DOHH2 (cell line): ENCODE measurements at regions not wholly inside any gene's neighbourhood (a gene's known extent, or its start where the extent isn't known, plus 50 kb on each side); places are given as distances from the start of the nearest gene placed in this dataset.

Experiments used
- H3F3A ChIP-seq: fragments of 200-600 bp; sonication (generic), shearing (Covaris generic); 2 replicates; pipeline ENCODE4 v1.6.0; 2016; ENCODE audit warnings: antibody characterized with exemption, mild to moderate bottlenecking; ENCODE audit not compliant: control insufficient read depth, insufficient read depth
- H3K27ac ChIP-seq: fragments of 200-600 bp; sonication (generic); 2 replicates; pipeline ENCODE4 v1.5.1; 2014; ENCODE audit warnings: low read depth, mild to moderate bottlenecking, low read length, moderate library complexity
- H3K27me3 ChIP-seq: fragments of 200-600 bp; sonication (generic); 2 replicates; pipeline ENCODE4 v1.6.1; 2014; ENCODE audit warnings: mild to moderate bottlenecking, low read length, mixed read lengths; ENCODE audit not compliant: control insufficient read depth
- H3K36me3 ChIP-seq: fragments of 200-600 bp; sonication (generic); 2 replicates; pipeline ENCODE4 v1.6.1; 2014; ENCODE audit warnings: mild to moderate bottlenecking, low read length, moderate library complexity, mixed read lengths; ENCODE audit not compliant: control insufficient read depth
- H3K4me1 ChIP-seq: fragments of 200-600 bp; sonication (generic); 2 replicates; pipeline ENCODE4 v1.6.1; 2014; ENCODE audit warnings: mild to moderate bottlenecking, low read length, mixed read lengths; ENCODE audit not compliant: control insufficient read depth
- H3K4me2 ChIP-seq: fragments of 200-600 bp; sonication (generic); 2 replicates; pipeline ENCODE4 v1.6.0; 2014; ENCODE audit warnings: mild to moderate bottlenecking, low read length, moderate library complexity
- H3K4me3 ChIP-seq: fragments of 200-600 bp; sonication (generic); 2 replicates; pipeline ENCODE4 v1.5.1; 2014; ENCODE audit warnings: mild to moderate bottlenecking, low read length, mixed read lengths
- H3K79me2 ChIP-seq: fragments of 200-600 bp; sonication (generic); 2 replicates; pipeline ENCODE4 v1.6.1; 2014; ENCODE audit warnings: mild to moderate bottlenecking, low read length, mixed read lengths; ENCODE audit not compliant: control insufficient read depth
- H3K9me2 ChIP-seq: fragments of 200-600 bp; sonication (generic); replicated peaks from 2 replicates; pipeline ENCODE4 v1.6.1; 2014; ENCODE audit warnings: mild to moderate bottlenecking, low read length, mixed read lengths; ENCODE audit not compliant: control insufficient read depth
- H3K9me3 ChIP-seq: fragments of 200-600 bp; sonication (generic); 2 replicates; pipeline ENCODE4 v1.6.1; 2014; ENCODE audit warnings: antibody characterized with exemption, low read length, mixed read lengths; ENCODE audit not compliant: control insufficient read depth, insufficient read depth
- H4K20me1 ChIP-seq: fragments of 200-600 bp; sonication (generic); 2 replicates; pipeline ENCODE4 v1.6.0; 2014; ENCODE audit warnings: low read depth, mild to moderate bottlenecking, antibody characterized with exemption, low read length, moderate library complexity; ENCODE audit not compliant: control insufficient read depth, insufficient read depth
- EZH2phosphoT487 ChIP-seq: fragments of 200-600 bp; sonication (generic); IDR thresholded peaks from 2 replicates; pipeline ENCODE4 v1.6.1; 2017; ENCODE audit warnings: borderline replicate concordance, mild to moderate bottlenecking, antibody characterized with exemption, low read length, moderate library complexity, mixed read lengths
- TF ChIP-seq, protein P1 (sequence below): fragments of 200-600 bp; sonication (generic); IDR thresholded peaks from one replicate; pipeline ENCODE4 v1.5.1; 2014; ENCODE audit warnings: antibody characterized with exemption, mild to moderate bottlenecking, low read depth, low read length; ENCODE audit not compliant: poor library complexity, severe bottlenecking

DNA sequence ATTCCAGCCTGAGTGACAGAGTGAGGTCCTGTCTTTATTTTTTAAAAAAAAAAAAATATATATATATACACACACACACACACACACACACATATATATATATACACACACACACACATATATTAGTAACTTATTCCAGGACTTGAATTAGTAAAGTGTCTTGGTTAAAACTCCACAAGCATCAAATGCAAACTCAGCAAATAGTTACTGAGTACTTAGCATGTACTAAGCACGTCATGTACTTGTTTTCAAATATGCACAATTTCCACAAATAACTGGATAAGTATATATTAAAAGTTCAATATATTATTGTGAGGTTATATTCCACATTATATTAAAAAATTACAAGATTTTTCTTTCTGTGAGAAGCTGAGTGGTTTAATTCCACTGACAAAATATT lies 304.7 kb downstream of the ZEB2 start:
- H3K4me1 ChIP-seq = peaks cover 23% of the 10 kb centered on the region
- H3K79me2 ChIP-seq = no peaks in the 10 kb centered on the region
- no peaks in the 10 kb centered on the region for H3K27me3 ChIP-seq
- no peaks in the 10 kb centered on the region for H3K9me2 ChIP-seq
- no peak overlapping the region for H3K4me3 ChIP-seq
- no peak for TF ChIP-seq EZH2phosphoT487
- TF ChIP-seq, protein P1, sequence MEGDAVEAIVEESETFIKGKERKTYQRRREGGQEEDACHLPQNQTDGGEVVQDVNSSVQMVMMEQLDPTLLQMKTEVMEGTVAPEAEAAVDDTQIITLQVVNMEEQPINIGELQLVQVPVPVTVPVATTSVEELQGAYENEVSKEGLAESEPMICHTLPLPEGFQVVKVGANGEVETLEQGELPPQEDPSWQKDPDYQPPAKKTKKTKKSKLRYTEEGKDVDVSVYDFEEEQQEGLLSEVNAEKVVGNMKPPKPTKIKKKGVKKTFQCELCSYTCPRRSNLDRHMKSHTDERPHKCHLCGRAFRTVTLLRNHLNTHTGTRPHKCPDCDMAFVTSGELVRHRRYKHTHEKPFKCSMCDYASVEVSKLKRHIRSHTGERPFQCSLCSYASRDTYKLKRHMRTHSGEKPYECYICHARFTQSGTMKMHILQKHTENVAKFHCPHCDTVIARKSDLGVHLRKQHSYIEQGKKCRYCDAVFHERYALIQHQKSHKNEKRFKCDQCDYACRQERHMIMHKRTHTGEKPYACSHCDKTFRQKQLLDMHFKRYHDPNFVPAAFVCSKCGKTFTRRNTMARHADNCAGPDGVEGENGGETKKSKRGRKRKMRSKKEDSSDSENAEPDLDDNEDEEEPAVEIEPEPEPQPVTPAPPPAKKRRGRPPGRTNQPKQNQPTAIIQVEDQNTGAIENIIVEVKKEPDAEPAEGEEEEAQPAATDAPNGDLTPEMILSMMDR = no peak
- no peaks in the 10 kb centered on the region for H3K9me3 ChIP-seq
- H3K4me2 ChIP-seq = no peak overlapping the region
- H3F3A ChIP-seq = no peaks in the 10 kb centered on the region
- H4K20me1 ChIP-seq = no peaks in the 10 kb centered on the region
- peaks cover 12% of the 10 kb centered on the region for H3K36me3 ChIP-seq
- no peak overlapping the region for H3K27ac ChIP-seq

DNA sequence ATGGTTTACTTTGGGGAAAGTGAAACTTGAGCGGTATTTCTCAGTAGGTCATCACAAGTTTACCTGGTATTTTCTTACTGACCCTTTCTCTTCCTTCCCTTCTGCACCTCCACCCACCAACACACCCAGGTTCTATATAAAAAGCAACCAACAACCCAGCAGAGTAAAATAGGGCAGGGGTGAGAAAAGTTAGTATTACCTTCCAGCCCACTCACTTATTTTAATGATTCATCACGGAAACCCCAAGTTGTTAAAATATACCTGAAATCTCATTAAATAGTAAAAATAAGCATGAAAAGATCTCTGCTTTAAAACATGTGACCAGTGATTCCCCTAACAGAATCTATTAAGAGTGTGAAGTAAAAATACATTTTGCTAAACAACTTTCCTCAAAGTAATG lies 306.1 kb downstream of the ZEB2 start:
- Histone ChIP-seq H3K9me2 (no peaks in the 10 kb centered on the region), H3K27ac (no peak overlapping the region), H3K4me1 (peaks cover 25% of the 10 kb centered on the region), H3K27me3 (no peaks in the 10 kb centered on the region), H3K4me3 (0 out of 2 replicates have a peak overlapping the region, but pooled peaks have one; percentile 14), H3K79me2 (no peaks in the 10 kb centered on the region), H3K9me3 (no peaks in the 10 kb centered on the region), H3K4me2 (peak overlapping the region; percentile 43), H3K36me3 (peaks cover 14% of the 10 kb centered on the region), H3F3A (no peaks in the 10 kb centered on the region), H4K20me1 (no peaks in the 10 kb centered on the region)
- no peak for TF ChIP-seq EZH2phosphoT487
- TF ChIP-seq, protein P1 = no peak

DNA sequence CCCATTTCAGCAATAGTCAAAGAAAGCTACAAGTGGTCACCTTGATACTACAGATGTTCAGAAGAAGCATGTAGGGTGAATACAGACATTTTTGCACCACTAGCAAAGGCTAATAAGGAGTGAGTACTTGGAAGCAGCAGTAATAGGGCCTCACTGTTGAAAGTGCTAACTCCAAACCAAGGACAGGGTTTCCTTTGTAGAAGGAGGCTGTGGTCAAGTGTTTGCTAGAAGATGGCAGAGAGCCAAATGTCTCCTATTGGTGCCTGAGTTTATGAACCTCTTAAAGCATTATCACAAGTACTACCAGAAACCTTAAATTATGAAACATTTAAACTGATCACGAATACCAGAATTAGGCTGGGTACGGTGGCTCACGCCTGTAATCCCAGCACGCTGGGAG lies 308.1 kb downstream of the ZEB2 start:
- H3K4me2 ChIP-seq = no peak overlapping the region
- no peak overlapping the region for H3K27ac ChIP-seq
- no peaks in the 10 kb centered on the region for H3K9me3 ChIP-seq
- no peaks in the 10 kb centered on the region for H3K9me2 ChIP-seq
- peaks cover 22% of the 10 kb centered on the region for H3K4me1 ChIP-seq
- no peaks in the 10 kb centered on the region for H4K20me1 ChIP-seq
- H3K36me3 ChIP-seq = peaks cover 26% of the 10 kb centered on the region
- TF ChIP-seq, protein P1 = no peak
- no peak for TF ChIP-seq EZH2phosphoT487
- H3K27me3 ChIP-seq = no peaks in the 10 kb centered on the region
- H3K4me3 ChIP-seq = no peak overlapping the region
- H3F3A ChIP-seq = no peaks in the 10 kb centered on the region
- no peaks in the 10 kb centered on the region for H3K79me2 ChIP-seq
